K562 (cell line): ENCODE measurements at regions not wholly inside any gene's neighbourhood (a gene's known extent, or its start where the extent isn't known, plus 50 kb on each side); places are given as distances from the start of the nearest gene placed in this dataset.

Source experiments
- ATAC-seq: fragments of 200-7000 bp; cut with Tn5 transposase; 3 replicates; pipeline ENCODE4 v1.9.1; 2020; ENCODE audit warnings: moderate library complexity
- BruUV-seq: library from RNA; stranded (reverse); fragments of 400-500 nt; replicated peaks from 2 replicates; lab custom pipeline; 2021; lab: Mats Ljungman, UMichigan
- CTCF ChIA-PET: fragments of 300-600 bp; formaldehyde crosslinking; extraction: SDS; loops from one replicate; lab custom pipeline; 2021; ENCODE audit warnings: low intra/inter-chr PET ratio; lab: Yijun Ruan, JAX
- POLR2A ChIA-PET: fragments of 300-600, 350-650 bp; sonication (Branson Sonifier 250); formaldehyde crosslinking; extraction: SDS; loops from one replicate; lab custom pipeline; 2021; ENCODE audit warnings: antibody characterized with exemption, inconsistent platforms; lab: Yijun Ruan, JAX
- DNase-seq, 4 experiments: peaks; one replicate each; pipeline versions ENCODE4 v3.0.0 to v3.0.0-alpha.2; 2011 to 2018; ENCODE audit warnings: low spot score in 3 of 4, mixed read lengths in 3 of 4; ENCODE audit errors: extremely low read depth in 1 of 4
- FAIRE-seq: peaks from 2 replicates; lab custom pipeline; 2011; peaks lifted over from hg19 to GRCh38; lab: Jason Lieb, UNC
- H2AFZ ChIP-seq: 2 replicates; pipeline ENCODE4 v1.6.0; 2011; ENCODE audit warnings: low read depth, low read length, control low read depth, inconsistent platforms
- H3K27ac ChIP-seq: fragments of 200-600 bp; 3 replicates; pipeline ENCODE4 v1.8.0; 2011; ENCODE audit warnings: low read depth, mild to moderate bottlenecking, control low read depth, inconsistent platforms, low read length, moderate library complexity, mixed read lengths; ENCODE audit errors: extremely low read depth
- H3K27me3 ChIP-seq, 2 experiments: fragments of 300-600 bp in 1 of 2; 2 replicates in 1 of 2; 3 replicates in 1 of 2; pipeline versions ENCODE4 v1.6.0 to v1.8.0; 2011; ENCODE audit warnings: inconsistent platforms in 2 of 2, low read length in 2 of 2, mild to moderate bottlenecking in 1 of 2, mixed read lengths in 1 of 2, moderate library complexity in 1 of 2; ENCODE audit not compliant: control insufficient read depth in 2 of 2, insufficient read depth in 2 of 2
- H3K36me3 ChIP-seq: fragments of 300-600 bp; 3 replicates; pipeline ENCODE4 v1.8.0; 2011; ENCODE audit warnings: mild to moderate bottlenecking, low read length, inconsistent platforms; ENCODE audit not compliant: control insufficient read depth, insufficient read depth
- H3K4me1 ChIP-seq, 2 experiments: fragments of 200-600 bp in 1 of 2; replicated peaks in 1 of 2; 2 replicates in 1 of 2; 3 replicates in 1 of 2; pipeline versions ENCODE4 v1.5.1 to v1.8.0; 2011; ENCODE audit warnings: inconsistent platforms in 2 of 2, low read length in 2 of 2, mild to moderate bottlenecking in 1 of 2, mixed read lengths in 1 of 2, moderate library complexity in 1 of 2; ENCODE audit not compliant: control insufficient read depth in 2 of 2, insufficient read depth in 2 of 2
- H3K4me2 ChIP-seq: 2 replicates; pipeline ENCODE4 v1.6.1; 2011; ENCODE audit warnings: low read length, control low read depth, inconsistent platforms, mixed read lengths; ENCODE audit not compliant: insufficient read depth
- H3K4me3 ChIP-seq: fragments of 200-600 bp; sonication (generic), shearing (Covaris generic); 2 replicates; pipeline ENCODE4 v1.5.1; 2016; ENCODE audit warnings: control low read depth, inconsistent platforms
- H3K79me2 ChIP-seq: fragments of 200-600 bp; 3 replicates; pipeline ENCODE4 v1.8.0; 2011; ENCODE audit warnings: low read length, inconsistent platforms; ENCODE audit not compliant: control insufficient read depth, insufficient read depth
- H3K9ac ChIP-seq, 2 experiments: 2 replicates each; pipeline versions ENCODE4 v1.6.0 to v1.6.1; 2011; ENCODE audit warnings: low read depth in 2 of 2, low read length in 2 of 2, control low read depth in 1 of 2, inconsistent platforms in 1 of 2, mild to moderate bottlenecking in 1 of 2, mixed read lengths in 1 of 2; ENCODE audit not compliant: insufficient read depth in 1 of 2
- H3K9me1 ChIP-seq: one replicate; pipeline ENCODE4 v1.6.0; 2011; ENCODE audit warnings: inconsistent platforms, mild to moderate bottlenecking, low read length, moderate library complexity; ENCODE audit not compliant: control insufficient read depth, insufficient read depth
- H3K9me3 ChIP-seq: replicated peaks from 2 replicates; pipeline ENCODE4 v1.5.1; 2011; ENCODE audit warnings: low read depth, low read length, inconsistent platforms; ENCODE audit not compliant: control insufficient read depth, insufficient read depth
- H4K20me1 ChIP-seq: replicated peaks from 2 replicates; pipeline ENCODE4 v1.6.1; 2011; ENCODE audit warnings: low read length, inconsistent platforms, mixed read lengths; ENCODE audit not compliant: control insufficient read depth, insufficient read depth
- CEBPB ChIP-seq: fragments of 450-650 bp; IDR thresholded peaks from 2 replicates; pipeline ENCODE4 v1.6.1; 2016; ENCODE audit warnings: missing genetic modification characterization, missing compliant biosample characterization
- HDAC2 ChIP-seq: fragments of 450-650 bp; IDR thresholded peaks from 2 replicates; pipeline ENCODE4 v1.6.1; 2016; ENCODE audit warnings: mild to moderate bottlenecking
- JUN ChIP-seq, 2 experiments: sonication (generic) in 1 of 2; formaldehyde crosslinking in 1 of 2; IDR thresholded peaks; 2 replicates each; pipeline versions ENCODE4 v1.6.1 to v1.8.0; 2012 to 2022; ENCODE audit warnings: borderline replicate concordance in 2 of 2, mild to moderate bottlenecking in 2 of 2, improper control_type of control experiment in 1 of 2, low read depth in 1 of 2, low read length in 1 of 2, missing genetic modification reagents in 1 of 2
- JUND ChIP-seq, 2 experiments: IDR thresholded peaks; 2 replicates in 1 of 2; 3 replicates in 1 of 2; pipeline ENCODE4 v1.6.1; 2011; ENCODE audit warnings: borderline replicate concordance in 2 of 2, low read depth in 2 of 2, low read length in 2 of 2, improper control_type of control experiment in 1 of 2, missing biosample characterization in 1 of 2, missing genetic modification characterization in 1 of 2, missing genetic modification reagents in 1 of 2
- KLF13 ChIP-seq: fragments of 450-650 bp; IDR thresholded peaks from 2 replicates; pipeline ENCODE4 v1.6.1; 2016; ENCODE audit warnings: missing genetic modification characterization, low read depth, mild to moderate bottlenecking, missing compliant biosample characterization, moderate library complexity, borderline replicate concordance
- MCM5 ChIP-seq: fragments of 450-650 bp; IDR thresholded peaks from 2 replicates; pipeline ENCODE4 v1.6.1; 2016; ENCODE audit warnings: low read depth
- NFE2 ChIP-seq: IDR thresholded peaks from 2 replicates; pipeline ENCODE4 v1.6.1; 2014; ENCODE audit warnings: antibody characterized with exemption, low read depth
- PHF21A ChIP-seq: fragments of 450-650 bp; IDR thresholded peaks from 2 replicates; pipeline ENCODE4 v1.6.1; 2017; ENCODE audit warnings: low read depth, borderline replicate concordance
- RCOR1 ChIP-seq, 2 experiments: IDR thresholded peaks; 2 replicates each; pipeline ENCODE4 v1.6.1; 2012; ENCODE audit warnings: low read depth in 2 of 2, low read length in 2 of 2, borderline replicate concordance in 1 of 2, improper control_type of control experiment in 1 of 2
- SIN3A ChIP-seq, 2 experiments: fragments of 150-350 bp in 1 of 2; IDR thresholded peaks; 2 replicates each; pipeline ENCODE4 v1.6.1; 2011 to 2016; ENCODE audit warnings: borderline replicate concordance in 2 of 2, low read depth in 2 of 2, low read length in 2 of 2, mild to moderate bottlenecking in 2 of 2, moderate library complexity in 2 of 2; ENCODE audit not compliant: control insufficient read depth in 1 of 2
- SMARCA4 ChIP-seq: fragments of 450-650 bp; IDR thresholded peaks from 2 replicates; pipeline ENCODE4 v1.6.1; 2016
- SMARCA5 ChIP-seq: fragments of 450-650 bp; IDR thresholded peaks from 2 replicates; pipeline ENCODE4 v1.6.1; 2016
- ZFP36 ChIP-seq: fragments of 150-350 bp; IDR thresholded peaks from 2 replicates; pipeline ENCODE4 v1.6.1; 2018; ENCODE audit warnings: low read length, low read depth; ENCODE audit not compliant: partially characterized antibody
- ZNF695 ChIP-seq: fragments of 450-650 bp; formaldehyde crosslinking; IDR thresholded peaks from 2 replicates; pipeline ENCODE4 v1.4.0; 2020; ENCODE audit warnings: mild to moderate bottlenecking, moderate library complexity
- WGBS: fragments of 100-300 bp; shearing (Covaris generic); methylation state at CpG from one replicate; pipeline ENCODE4 v1.1.6; 2016; ENCODE audit warnings: low coverage, mixed read lengths; ENCODE audit not compliant: insufficient coverage; ENCODE audit errors: missing lambda C conversion rate; 5-methylcytosine and 5-hydroxymethylcytosine counted together
- in situ Hi-C: fragments of 300-500 bp; cut with MboI; formaldehyde crosslinking; loops from 4 replicates; pipeline ENCODE4 v1.15.0; 2018; ENCODE audit warnings: inconsistent platforms, mixed read lengths
- intact Hi-C: fragments of 100-400 bp; cut with micrococcal nuclease; formaldehyde crosslinking; loops from 2 replicates; pipeline ENCODE4 v1.14.2; 2022
- TF ChIP-seq, protein P1 (sequence below): fragments of 450-650 bp; formaldehyde crosslinking; IDR thresholded peaks from 2 replicates; pipeline ENCODE4 v1.4.0; 2020; ENCODE audit warnings: mild to moderate bottlenecking, moderate library complexity

DNA sequence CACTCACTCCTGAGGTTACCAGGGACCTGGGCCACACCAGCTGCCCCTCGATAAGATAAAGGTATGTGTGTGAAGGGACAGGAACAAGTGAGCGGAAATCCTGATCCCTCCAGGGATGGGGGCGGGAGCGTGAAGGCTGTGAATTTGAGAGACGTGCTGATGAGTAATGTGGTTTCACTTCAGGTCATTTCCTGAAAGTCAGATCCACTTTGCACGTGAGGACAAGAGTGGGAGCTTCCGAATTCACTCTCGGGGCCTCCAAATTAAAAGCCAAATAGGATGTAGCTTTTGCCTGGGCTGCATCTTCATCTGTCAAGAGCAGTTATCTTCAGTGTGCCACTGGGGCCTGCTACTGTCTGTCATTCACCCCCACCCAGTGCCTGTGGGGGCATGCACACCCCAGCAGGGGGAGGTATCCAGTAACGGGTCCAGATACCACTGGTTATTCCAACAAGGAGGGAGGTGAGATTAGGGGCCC lies 87.4 kb upstream of the LHX1 start (continued):
- TF ChIP-seq, protein P1, sequence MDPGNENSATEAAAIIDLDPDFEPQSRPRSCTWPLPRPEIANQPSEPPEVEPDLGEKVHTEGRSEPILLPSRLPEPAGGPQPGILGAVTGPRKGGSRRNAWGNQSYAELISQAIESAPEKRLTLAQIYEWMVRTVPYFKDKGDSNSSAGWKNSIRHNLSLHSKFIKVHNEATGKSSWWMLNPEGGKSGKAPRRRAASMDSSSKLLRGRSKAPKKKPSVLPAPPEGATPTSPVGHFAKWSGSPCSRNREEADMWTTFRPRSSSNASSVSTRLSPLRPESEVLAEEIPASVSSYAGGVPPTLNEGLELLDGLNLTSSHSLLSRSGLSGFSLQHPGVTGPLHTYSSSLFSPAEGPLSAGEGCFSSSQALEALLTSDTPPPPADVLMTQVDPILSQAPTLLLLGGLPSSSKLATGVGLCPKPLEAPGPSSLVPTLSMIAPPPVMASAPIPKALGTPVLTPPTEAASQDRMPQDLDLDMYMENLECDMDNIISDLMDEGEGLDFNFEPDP (CRISPR knock-in tag), result no peak
- no peak for TF ChIP-seq SIN3A (IDR thresholded peaks at IDR 0.05; ENCODE audit: borderline replicate concordance in 2 of 2, control insufficient read depth in 1 of 2, low read depth in 2 of 2, low read length in 2 of 2)

DNA sequence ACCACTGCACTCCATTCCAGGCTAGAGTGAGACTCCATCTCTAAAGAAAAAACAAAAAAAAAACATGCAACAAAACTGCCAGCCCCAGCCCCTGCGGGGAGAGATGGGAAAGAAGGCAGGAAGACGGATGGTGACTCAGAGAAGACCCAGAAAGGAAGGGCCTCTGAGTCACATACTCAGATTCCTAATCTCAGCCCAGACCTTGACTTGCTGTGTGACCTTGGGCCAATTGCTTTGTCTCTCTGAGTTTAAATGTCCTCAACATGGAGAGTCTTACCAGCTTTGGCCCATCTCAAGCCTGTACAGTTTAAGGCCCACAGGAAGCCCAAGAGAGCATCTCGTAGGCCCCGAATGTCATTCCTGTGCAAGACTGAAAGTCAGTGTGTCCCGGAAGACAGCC lies 86.5 kb upstream of the LHX1 start:
- no peak overlapping the region for H3K27ac ChIP-seq
- TF ChIP-seq NFE2, result no peak
- TF ChIP-seq SMARCA4, result 0 out of 2 replicates have a peak, but pooled peaks have one; percentile 13
- no peak for TF ChIP-seq ZNF695 (CRISPR knock-in tag)
- TF ChIP-seq SMARCA5, result peak; percentile 71; the same call in 1 of the 2 replicates
- peak; percentile 88 for TF ChIP-seq ZFP36
- no peak for TF ChIP-seq CEBPB
- peak; percentile 68 for TF ChIP-seq JUN (IDR thresholded peaks at IDR 0.05; ENCODE audit: borderline replicate concordance, low read depth, low read length)
- no peak for TF ChIP-seq JUN (CRISPR knock-in tag; IDR thresholded peaks at IDR 0.05; ENCODE audit: borderline replicate concordance)
- 0 out of 2 replicates have a peak, but pooled peaks have one; percentile 39 for TF ChIP-seq PHF21A
- TF ChIP-seq KLF13 (tag), result no peak
- TF ChIP-seq HDAC2, result 0 out of 2 replicates have a peak, but pooled peaks have one; percentile 67
- peak; percentile 78; the same call in 1 of the 2 replicates for TF ChIP-seq JUND (IDR thresholded peaks at IDR 0.05; ENCODE audit: borderline replicate concordance, low read depth, low read length)
- TF ChIP-seq JUND (tag; IDR thresholded peaks at IDR 0.05; ENCODE audit: borderline replicate concordance, low read depth, low read length), result peak; percentile 69; the same call in 1 of the 3 replicates
- no peak for TF ChIP-seq MCM5
- peak in 1 of 2 experiments; percentile 80; a peak in 1 of 4 replicates for TF ChIP-seq RCOR1 (IDR thresholded peaks at IDR 0.05; ENCODE audit: borderline replicate concordance in 1 of 2, low read depth in 2 of 2, low read length in 2 of 2)

More for the DNA sequence above, 86.5 kb upstream of the LHX1 start:
- WGBS, result 38% methylated on average over 5 of the region's 5 CpGs
- FAIRE-seq (no peak), ATAC-seq (peak; percentile 49; the same call in 1 of the 3 replicates), DNase-seq (peak in 2 of 4 experiments; percentile 39 to 41)
- Histone ChIP-seq H3K9me3 (no peaks in the 10 kb centered on the region), H3K27me3 (peaks cover 3 to 25% of the 10 kb centered on the region in 2 experiments; a peak in 3 of 5 replicates), H3K9me1 (no peaks in the 10 kb centered on the region), H2AFZ (no peak overlapping the region), H3K9ac (no peak overlapping the region), H3K4me2 (no peak overlapping the region), H3K36me3 (no peaks in the 10 kb centered on the region), H3K4me1 (peaks cover 0 to 6% of the 10 kb centered on the region in 2 experiments; a peak in 3 of 5 replicates), H3K79me2 (no peaks in the 10 kb centered on the region), H4K20me1 (peaks cover 2% of the 10 kb centered on the region; the same call in 1 of the 2 replicates), H3K4me3 (no peak overlapping the region)
- in situ Hi-C loops (no loop called here), intact Hi-C loops (loop anchor here (1.0 kb wide), 1 partner anchor 197 kb away; no protein-coding TSS in a partner anchor)
- ChIA-PET CTCF (interaction anchor here (1.4 kb wide), 1 partner anchor 197 kb away, joined by 4 read pairs; no protein-coding TSS in a partner anchor), POLR2A (interaction anchor here (1.2 kb wide), 1 partner anchor 10 kb away, joined by 4 read pairs; no protein-coding TSS in a partner anchor)
- BruUV-seq, result no TSS peak
